Vagina (tissue), 2 donors: ENCODE measurements at regions not wholly inside any gene's neighbourhood (a gene's known extent, or its start where the extent isn't known, plus 50 kb on each side); places are given as distances from the start of the nearest gene placed in this dataset.

Source experiments
- CTCF ChIP-seq, 3 experiments: fragments of 450-650 bp in 2 of 3; fragments of 200-600 bp in 1 of 3; sonication (generic) in 1 of 3; IDR thresholded peaks; one replicate each; pipeline ENCODE4 v1.5.1; 2017 to 2019; ENCODE audit warnings: antibody characterized with exemption in 3 of 3, mild to moderate bottlenecking in 2 of 3, moderate library complexity in 2 of 3
- POLR2A ChIP-seq, 2 donors: fragments of 450-650 bp; IDR thresholded peaks; one replicate each; pipeline ENCODE4 v1.6.1; 2017; ENCODE audit warnings: antibody characterized with exemption in 2 of 2, mild to moderate bottlenecking in 2 of 2, moderate library complexity in 2 of 2
- POLR2AphosphoS5 ChIP-seq, 2 donors: sonication (generic); formaldehyde crosslinking; IDR thresholded peaks; one replicate each; pipeline ENCODE4 v1.9.0; 2017; ENCODE audit warnings: antibody characterized with exemption in 2 of 2, mild to moderate bottlenecking in 2 of 2, low read depth in 1 of 2; ENCODE audit not compliant: insufficient read depth in 1 of 2

- TF ChIP-seq POLR2A (IDR thresholded peaks at IDR 0.05) = no peak
- no peak for TF ChIP-seq CTCF (IDR thresholded peaks at IDR 0.05)
- no peak for TF ChIP-seq POLR2AphosphoS5 (IDR thresholded peaks at IDR 0.05; ENCODE audit: insufficient read depth in 1 of 2, low read depth in 1 of 2)
These were observed 68.0 kb upstream of the HELT start for GRCh38 chr4:184950117-184950830.
